A549 (cell line): ENCODE measurements at regions not wholly inside any gene's neighbourhood (a gene's known extent, or its start where the extent isn't known, plus 50 kb on each side); places are given as distances from the start of the nearest gene placed in this dataset.

Experiments
- CTCF ChIP-seq: fragments of >200 bp; sonication (Bioruptor Twin); formaldehyde crosslinking; IDR thresholded peaks from 3 replicates; pipeline ENCODE4 v1.5.1; 2016
- JUN ChIP-seq, 2 experiments: fragments of >200 bp; sonication (Bioruptor Twin); formaldehyde crosslinking; IDR thresholded peaks; 2 replicates in 1 of 2; 3 replicates in 1 of 2; pipeline ENCODE4 v1.6.1; 2016 to 2017
- MYC ChIP-seq: IDR thresholded peaks from 2 replicates; pipeline ENCODE4 v1.6.1; 2012; ENCODE audit warnings: mild to moderate bottlenecking, inconsistent platforms, low read length, improper control_type of control experiment, borderline replicate concordance
- PBX3 ChIP-seq: IDR thresholded peaks from 2 replicates; pipeline ENCODE4 v1.6.1; 2012
- POLR2A ChIP-seq: IDR thresholded peaks from 2 replicates; pipeline ENCODE4 v1.6.1; 2012; ENCODE audit warnings: mild to moderate bottlenecking, low read length

GRCh38 chr12:87290505-87290904 is 738.7 kb downstream of the C12orf50 start:
- TF ChIP-seq POLR2A (no peak), CTCF (no peak), PBX3 (no peak), JUN (IDR thresholded peaks at IDR 0.05) (no peak), MYC (no peak)
